HL-60/S4 treated with retinoic acid at 250 ng/mL for 4 days and 3 days (cell line): ENCODE measurements at regions not wholly inside any gene's neighbourhood (a gene's known extent, or its start where the extent isn't known, plus 50 kb on each side); places are given as distances from the start of the nearest gene placed in this dataset.

Source experiments
- in situ Hi-C: fragments of 300-500 bp; cut with MboI; formaldehyde crosslinking; loops from 2 replicates; pipeline ENCODE4 v1.7.0; 2022; ENCODE audit warnings: low sequenced_read_pairs

- in situ Hi-C loops = no loop called here
Observed at GRCh38 chr18:72197591-72197990, 346.6 kb downstream of the CBLN2 start.

DNA sequence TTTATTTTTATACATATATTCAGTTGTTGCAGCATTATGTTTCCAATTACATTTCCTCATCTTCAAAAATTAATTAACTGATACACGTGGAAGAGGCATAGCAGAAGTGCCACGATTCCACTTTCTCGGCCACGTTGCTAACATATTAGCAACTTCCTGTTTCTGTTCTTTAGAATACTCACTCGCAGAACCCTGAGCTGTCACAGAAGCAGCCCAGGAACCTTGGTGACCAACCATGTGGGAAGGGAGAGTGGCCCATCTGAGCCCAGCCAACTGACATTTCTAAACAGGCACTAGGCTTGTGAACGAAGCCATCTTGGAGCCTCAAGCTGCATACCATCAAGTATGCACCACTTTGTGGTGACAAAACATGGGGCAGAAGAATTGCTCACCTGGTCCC lies 350.1 kb downstream of the CBLN2 start:
- in situ Hi-C loops = no loop called here

- in situ Hi-C loops = no loop called here
Observed at GRCh38 chr18:72187956-72188355, 356.2 kb downstream of the CBLN2 start.

- in situ Hi-C loops = no loop called here
Observed at GRCh38 chr18:72181241-72181764, 362.8 kb downstream of the CBLN2 start.

DNA sequence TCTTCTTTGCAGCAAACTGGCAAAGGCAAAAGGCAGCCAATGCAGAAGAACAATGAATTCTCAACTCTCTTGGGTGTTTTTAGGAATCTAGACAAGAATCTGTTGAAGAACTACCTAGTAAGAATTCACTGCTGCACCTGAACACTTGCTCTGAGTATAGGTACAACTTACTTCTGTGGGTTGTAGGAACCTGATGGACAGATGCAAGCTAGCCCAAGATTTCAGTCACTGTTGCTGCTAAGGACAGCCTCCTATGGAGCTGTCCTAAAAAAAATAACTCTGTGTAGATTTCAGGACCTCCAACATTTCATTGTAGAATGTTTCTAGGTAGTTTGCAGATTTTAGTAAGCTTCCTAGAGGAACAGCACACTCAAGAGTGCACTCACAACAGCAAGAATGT lies 363.5 kb downstream of the CBLN2 start:
- in situ Hi-C loops = no loop called here

- in situ Hi-C loops = no loop called here
Observed at GRCh38 chr18:72174972-72175649, 369.0 kb downstream of the CBLN2 start.

- in situ Hi-C loops = no loop called here
Observed at GRCh38 chr18:72171596-72171995, 372.5 kb downstream of the CBLN2 start.

DNA sequence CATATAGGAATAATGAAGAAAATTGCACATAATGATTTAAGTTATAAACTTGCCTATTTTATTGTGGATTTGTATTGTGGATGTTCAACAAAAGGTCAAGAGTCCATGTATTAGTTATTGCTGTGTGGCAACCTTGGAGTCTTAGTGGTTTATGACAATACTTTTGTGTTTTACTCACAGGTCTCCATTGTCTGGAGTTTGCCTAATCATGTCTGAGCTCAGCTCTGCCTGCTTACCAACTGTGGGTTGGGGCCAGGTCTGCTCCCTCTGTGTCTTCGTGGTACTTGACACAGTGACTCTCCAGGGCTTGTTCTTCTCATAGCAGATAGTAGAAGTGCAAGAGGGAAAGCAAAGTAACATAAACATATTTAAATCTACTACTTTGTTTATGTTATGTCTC lies 382.5 kb downstream of the CBLN2 start:
- in situ Hi-C loops = no loop called here

- in situ Hi-C loops = no loop called here
Observed at GRCh38 chr18:72160510-72161445, 383.4 kb downstream of the CBLN2 start.

GRCh38 chr18:72155327-72155726 lies 388.8 kb downstream of the CBLN2 start:
- in situ Hi-C loops = no loop called here

- in situ Hi-C loops = no loop called here
Observed at GRCh38 chr18:72154926-72155325, 389.2 kb downstream of the CBLN2 start.

DNA sequence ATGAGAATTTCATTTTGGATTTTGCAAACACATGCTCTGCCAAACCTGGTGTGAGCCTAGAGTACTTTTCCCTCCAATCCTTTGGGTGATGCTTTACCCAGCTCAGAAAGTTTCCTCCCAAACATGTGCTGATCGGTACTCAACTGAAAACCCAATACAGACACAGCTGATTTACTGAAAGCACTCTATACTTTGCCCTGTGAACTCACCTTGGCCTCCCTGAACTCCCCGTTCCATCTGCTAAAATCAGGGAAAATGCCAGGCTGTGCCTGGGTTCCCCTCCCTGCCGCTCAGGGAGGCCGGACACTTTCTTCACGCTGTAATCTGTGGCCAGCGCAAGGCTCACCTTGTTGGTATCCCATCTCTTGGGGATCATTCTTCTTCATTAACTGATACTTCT lies 391.2 kb downstream of the CBLN2 start:
- in situ Hi-C loops = no loop called here

- in situ Hi-C loops = no loop called here
Observed at GRCh38 chr18:72147830-72148229, 396.3 kb downstream of the CBLN2 start.

DNA sequence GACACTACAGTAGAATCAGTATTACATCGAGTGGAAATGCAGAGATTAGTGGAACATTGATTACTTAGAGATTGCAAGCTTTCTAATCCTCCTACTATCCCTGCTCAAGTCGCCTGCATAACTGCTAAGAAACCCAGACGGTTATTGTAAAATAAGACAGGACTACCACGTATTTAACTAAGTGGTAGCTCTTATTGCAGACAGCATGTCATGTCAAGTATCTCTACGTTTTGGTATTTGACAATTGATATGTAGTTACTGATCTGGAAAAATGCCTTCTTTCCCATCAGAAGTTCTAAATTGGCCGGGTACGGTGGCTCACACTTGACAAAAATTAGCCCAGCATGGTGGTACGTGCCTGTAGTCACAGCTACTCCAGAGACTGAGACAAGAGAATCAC lies 404.1 kb downstream of the CBLN2 start:
- in situ Hi-C loops = no loop called here

DNA sequence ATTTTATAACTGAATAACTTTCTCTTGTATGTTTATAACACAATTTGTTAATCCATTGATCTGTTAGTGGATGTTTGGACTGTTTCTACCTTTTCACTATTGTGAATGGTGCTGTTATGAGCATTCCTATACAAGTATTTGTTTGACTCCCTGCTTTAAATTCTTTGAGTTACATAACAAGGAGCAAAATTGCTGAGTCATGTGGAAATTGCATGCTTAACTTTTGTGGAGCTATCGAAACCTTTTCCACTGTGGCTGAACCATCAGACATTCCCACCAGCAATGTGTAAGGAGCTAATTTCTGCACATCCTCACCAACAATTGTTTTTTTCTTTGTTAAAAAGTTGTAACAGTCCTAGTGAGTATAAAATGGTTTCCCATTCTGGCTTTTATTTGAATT lies 415.5 kb downstream of the CBLN2 start:
- in situ Hi-C loops = no loop called here

DNA sequence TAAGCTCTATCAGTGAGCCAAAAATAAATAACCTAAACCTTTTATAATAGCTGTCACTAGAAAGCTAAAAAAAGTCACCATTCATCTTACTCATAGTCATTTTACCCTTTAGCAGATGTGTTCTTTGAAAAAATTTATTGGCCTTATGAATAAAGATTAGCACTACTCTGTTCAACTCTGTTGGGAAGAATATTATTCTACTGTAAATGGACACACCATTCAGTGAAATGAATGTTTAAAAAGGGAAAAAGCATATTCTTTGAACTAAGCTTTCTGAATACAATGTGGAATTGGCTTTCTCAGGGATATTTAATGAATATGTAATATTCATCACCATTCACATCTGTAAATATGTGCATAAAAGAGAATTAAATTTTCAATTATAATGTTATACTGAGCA lies 422.0 kb downstream of the CBLN2 start:
- in situ Hi-C loops = no loop called here

DNA sequence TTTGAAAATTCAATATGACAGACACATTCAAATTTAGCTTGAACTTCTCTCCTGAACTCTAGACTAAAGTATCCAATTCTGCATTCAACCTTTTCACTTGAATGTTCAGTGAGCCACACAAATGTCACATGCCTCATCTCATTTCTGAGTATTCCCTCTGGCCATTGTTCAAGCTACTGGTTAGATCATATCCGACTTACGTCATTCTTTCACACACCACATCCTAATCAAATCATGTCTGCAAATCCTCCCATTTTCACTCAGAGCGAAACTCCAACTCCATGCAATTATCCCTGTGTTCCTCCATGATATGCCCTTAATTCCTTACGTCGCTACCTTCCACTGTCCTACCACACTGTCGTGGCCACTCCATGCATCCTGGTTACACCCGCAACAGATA lies 425.1 kb downstream of the CBLN2 start:
- in situ Hi-C loops = no loop called here

DNA sequence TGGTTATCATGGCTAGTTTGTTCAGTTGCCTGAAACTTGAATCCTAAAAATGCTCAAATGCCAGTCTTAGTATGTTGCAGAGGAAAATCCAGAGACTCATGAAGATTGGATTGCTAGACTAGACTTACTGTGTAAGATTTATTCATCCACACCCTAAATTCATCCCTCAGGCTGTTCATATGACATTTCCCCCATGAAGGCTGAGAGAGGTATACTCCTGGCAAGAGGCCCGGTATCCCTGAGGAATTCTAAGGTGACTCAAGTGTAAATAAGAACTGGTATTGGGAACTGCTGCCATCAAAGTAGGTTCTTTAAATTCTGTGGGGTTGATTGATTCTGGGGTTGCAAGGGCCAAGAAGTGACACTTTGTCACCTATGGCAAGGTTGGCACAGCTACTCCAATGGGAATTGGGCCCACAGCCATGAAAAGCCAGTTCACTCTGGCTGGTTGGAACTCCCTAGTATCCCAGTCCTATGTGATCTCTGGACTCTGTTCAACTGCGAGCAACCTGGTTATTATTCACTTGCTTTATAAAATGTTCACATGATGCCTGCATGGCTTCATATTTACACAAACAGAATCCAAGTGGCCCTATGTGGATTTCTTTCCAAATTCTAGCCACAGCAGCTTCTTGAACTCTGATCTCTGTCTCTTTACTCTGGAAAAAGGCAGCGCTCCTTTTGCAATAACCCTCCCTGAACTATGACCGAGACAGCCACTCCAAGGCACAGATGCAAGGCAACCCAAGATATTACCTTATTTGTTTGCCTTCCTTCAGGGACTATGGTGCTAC lies 429.1 kb downstream of the CBLN2 start:
- in situ Hi-C loops = no loop called here

- in situ Hi-C loops = no loop called here
Observed at GRCh38 chr18:72107647-72108383, 436.3 kb downstream of the CBLN2 start.

DNA sequence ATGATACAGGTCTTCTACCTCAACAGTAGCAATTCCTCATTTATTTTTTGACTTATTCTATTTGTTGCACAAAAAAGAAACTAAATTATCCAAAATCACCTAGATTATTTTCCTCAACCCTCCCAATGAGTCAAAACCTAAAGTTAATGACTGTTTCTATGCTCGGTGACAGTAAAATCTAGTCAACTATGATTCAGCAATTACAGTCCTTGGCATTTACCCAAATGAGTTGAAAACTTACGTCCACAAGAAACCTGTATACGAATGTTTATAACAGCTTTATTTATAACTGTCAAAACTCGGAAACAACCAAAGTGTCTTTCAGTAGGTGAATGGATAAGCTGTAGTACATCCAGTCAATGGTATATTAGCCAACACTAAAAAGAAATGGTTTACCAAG lies 439.3 kb downstream of the CBLN2 start:
- in situ Hi-C loops = no loop called here

GRCh38 chr18:72102412-72102811 lies 441.7 kb downstream of the CBLN2 start:
- in situ Hi-C loops = no loop called here
